H1 (cell line): ENCODE measurements at regions not wholly inside any gene's neighbourhood (a gene's known extent, or its start where the extent isn't known, plus 50 kb on each side); places are given as distances from the start of the nearest gene placed in this dataset.

ENCODE experiments used
- CTCF ChIA-PET: fragments of 300-600 bp; sonication (Branson Sonifier 250); formaldehyde crosslinking; loops from one replicate; lab custom pipeline; 2021; ENCODE audit not compliant: partially characterized antibody; lab: Charles Lee
- POLR2A ChIA-PET: fragments of 300-600 bp; sonication (Branson Sonifier 250); formaldehyde crosslinking; loops from one replicate; lab custom pipeline; 2021; ENCODE audit warnings: inconsistent platforms; ENCODE audit not compliant: partially characterized antibody; lab: Charles Lee
- DNase-seq, 2 experiments: peaks; one replicate each; pipeline versions ENCODE4 v3.0.0 to v3.0.0-alpha.2; 2010 to 2022; ENCODE audit warnings: low spot score in 2 of 2, low read depth in 1 of 2, mixed read lengths in 1 of 2
- FAIRE-seq: peaks from 2 replicates; lab custom pipeline; 2011; peaks lifted over from hg19 to GRCh38; lab: Jason Lieb, UNC
- H2AFZ ChIP-seq: 2 replicates; pipeline ENCODE4 v1.8.1; 2012; ENCODE audit warnings: low read length, inconsistent platforms
- H2AK5ac ChIP-seq: 2 replicates; pipeline ENCODE4 v1.6.1; 2013; ENCODE audit warnings: low read depth, low read length
- H2BK120ac ChIP-seq: replicated peaks from 2 replicates; pipeline ENCODE3; 2013; ENCODE audit warnings: low read depth, low read length, inconsistent platforms
- H2BK12ac ChIP-seq: 2 replicates; pipeline ENCODE4 v1.6.1; 2013; ENCODE audit warnings: low read depth, low read length
- H2BK15ac ChIP-seq: 2 replicates; pipeline ENCODE4 v1.6.1; 2013; ENCODE audit warnings: low read length
- H2BK20ac ChIP-seq: 2 replicates; pipeline ENCODE4 v1.6.1; 2013; ENCODE audit warnings: low read length
- H2BK5ac ChIP-seq: 2 replicates; pipeline ENCODE4 v1.6.1; 2013; ENCODE audit warnings: low read depth, low read length
- H3K14ac ChIP-seq: 2 replicates; pipeline ENCODE4 v1.6.1; 2013; ENCODE audit warnings: inconsistent platforms; ENCODE audit not compliant: insufficient read length
- H3K18ac ChIP-seq: 2 replicates; pipeline ENCODE4 v1.6.1; 2013; ENCODE audit warnings: low read length; ENCODE audit errors: extremely low read depth
- H3K23ac ChIP-seq: 2 replicates; pipeline ENCODE4 v1.6.1; 2013; ENCODE audit warnings: inconsistent platforms; ENCODE audit not compliant: insufficient read length
- H3K23me2 ChIP-seq: 2 replicates; pipeline ENCODE4 v1.6.1; 2013; ENCODE audit warnings: low read depth, low read length
- H3K27ac ChIP-seq: 2 replicates; pipeline ENCODE4 v1.6.1; 2011; ENCODE audit warnings: low read depth, low read length, inconsistent platforms
- H3K27me3 ChIP-seq, 4 experiments: replicated peaks in 1 of 4; 1 replicate in 1 of 4; 2 replicates in 3 of 4; pipeline versions ENCODE4 v1.6.1 to v1.8.1; 2011 to 2013; ENCODE audit warnings: low read length in 3 of 4, mild to moderate bottlenecking in 3 of 4, inconsistent platforms in 2 of 4, mixed read lengths in 2 of 4, moderate library complexity in 1 of 4; ENCODE audit not compliant: control insufficient read depth in 3 of 4, insufficient read depth in 3 of 4; ENCODE audit errors: extremely low read depth in 1 of 4
- H3K36me3 ChIP-seq, 4 experiments: 2 replicates each; pipeline versions ENCODE4 v1.6.1 to v1.8.1; 2011 to 2013; ENCODE audit warnings: mild to moderate bottlenecking in 4 of 4, low read length in 3 of 4, moderate library complexity in 2 of 4, control low read depth in 1 of 4, inconsistent platforms in 1 of 4; ENCODE audit not compliant: insufficient read depth in 4 of 4, control insufficient read depth in 2 of 4
- H3K4ac ChIP-seq: replicated peaks from 2 replicates; pipeline ENCODE3; 2013; ENCODE audit warnings: low read length, low read depth, mixed read lengths, inconsistent platforms; ENCODE audit not compliant: insufficient read length
- H3K4me1 ChIP-seq, 4 experiments: replicated peaks in 1 of 4; 1 replicate in 1 of 4; 2 replicates in 3 of 4; pipeline versions ENCODE4 v1.6.1 to v1.8.1; 2011 to 2013; ENCODE audit warnings: low read length in 3 of 4, inconsistent platforms in 2 of 4, mixed read lengths in 1 of 4; ENCODE audit not compliant: insufficient read depth in 4 of 4, control insufficient read depth in 3 of 4
- H3K4me2 ChIP-seq, 2 experiments: 2 replicates each; pipeline versions ENCODE4 v1.6.1 to v1.8.1; 2011 to 2013; ENCODE audit warnings: low read depth in 2 of 2, low read length in 2 of 2, control low read depth in 1 of 2, inconsistent platforms in 1 of 2, mild to moderate bottlenecking in 1 of 2; ENCODE audit not compliant: insufficient read depth in 1 of 2
- H3K4me3 ChIP-seq, 4 experiments: fragments of 200-600, 300-600 bp in 1 of 4; sonication (generic), shearing (Covaris generic), sonication (Bioruptor Twin) in 1 of 4; 2 replicates each; pipeline versions ENCODE4 v1.5.1 to v1.8.1; 2011 to 2016; ENCODE audit warnings: low read length in 4 of 4, low read depth in 3 of 4, control low read depth in 2 of 4, inconsistent platforms in 2 of 4, mild to moderate bottlenecking in 2 of 4, mixed read lengths in 1 of 4, moderate library complexity in 1 of 4; ENCODE audit not compliant: insufficient read depth in 2 of 4; ENCODE audit errors: extremely low read depth in 1 of 4
- H3K56ac ChIP-seq: replicated peaks from 2 replicates; pipeline ENCODE3; 2013; ENCODE audit warnings: low read depth, mild to moderate bottlenecking, mixed read lengths, low read length, inconsistent platforms; ENCODE audit not compliant: insufficient read length
- H3K79me1 ChIP-seq: 2 replicates; pipeline ENCODE4 v1.6.1; 2013; ENCODE audit warnings: low read depth, low read length, control low read depth
- H3K79me2 ChIP-seq, 2 experiments: 2 replicates each; pipeline versions ENCODE4 v1.6.1 to v1.8.1; 2012 to 2013; ENCODE audit warnings: low read length in 2 of 2, mild to moderate bottlenecking in 2 of 2, inconsistent platforms in 1 of 2; ENCODE audit not compliant: insufficient read depth in 2 of 2, control insufficient read depth in 1 of 2
- H3K9ac ChIP-seq, 4 experiments: replicated peaks in 1 of 4; 1 replicate in 1 of 4; 2 replicates in 3 of 4; pipeline versions ENCODE4 v1.6.1 to v1.8.1; 2011 to 2013; ENCODE audit warnings: low read depth in 3 of 4, low read length in 3 of 4, control low read depth in 2 of 4, mild to moderate bottlenecking in 2 of 4, moderate library complexity in 2 of 4, inconsistent platforms in 1 of 4; ENCODE audit errors: extremely low read depth in 1 of 4
- H3K9me3 ChIP-seq, 2 experiments: 2 replicates each; pipeline versions ENCODE4 v1.6.1 to v1.8.1; 2012 to 2013; ENCODE audit warnings: mild to moderate bottlenecking in 2 of 2, moderate library complexity in 2 of 2, control low read depth in 1 of 2, inconsistent platforms in 1 of 2, low read depth in 1 of 2, low read length in 1 of 2, mixed read lengths in 1 of 2; ENCODE audit not compliant: insufficient read depth in 2 of 2
- H4K20me1 ChIP-seq, 2 experiments: replicated peaks in 1 of 2; 2 replicates each; pipeline versions ENCODE3 to v1.8.1; 2011 to 2013; ENCODE audit warnings: inconsistent platforms in 2 of 2, low read length in 2 of 2, mild to moderate bottlenecking in 1 of 2; ENCODE audit not compliant: insufficient read depth in 2 of 2, control insufficient read depth in 1 of 2
- H4K5ac ChIP-seq: 2 replicates; pipeline ENCODE4 v1.6.1; 2013; ENCODE audit warnings: low read length, low read depth, mixed read lengths, inconsistent platforms; ENCODE audit not compliant: insufficient read length
- H4K8ac ChIP-seq: 2 replicates; pipeline ENCODE4 v1.8.0; 2013; ENCODE audit warnings: mild to moderate bottlenecking, moderate library complexity, low read length, inconsistent platforms; ENCODE audit not compliant: insufficient read depth; ENCODE audit errors: extremely low read depth
- H4K91ac ChIP-seq: replicated peaks from 2 replicates; pipeline ENCODE3; 2013; ENCODE audit warnings: low read length, mixed read lengths, inconsistent platforms; ENCODE audit not compliant: insufficient read length
- GABPA ChIP-seq: IDR thresholded peaks from 2 replicates; pipeline ENCODE4 v1.6.1; 2011; ENCODE audit warnings: mild to moderate bottlenecking, low read length, moderate library complexity, borderline replicate concordance; ENCODE audit not compliant: insufficient read depth
- RFX5 ChIP-seq: IDR thresholded peaks from 2 replicates; pipeline ENCODE4 v1.6.1; 2011; ENCODE audit warnings: low read depth, low read length, improper control_type of control experiment, borderline replicate concordance
- RNF2 ChIP-seq: fragments of 200-900, 300-1000 bp; sonication (generic); IDR thresholded peaks from 2 replicates; pipeline ENCODE4 v1.7.1; 2016; ENCODE audit warnings: borderline replicate concordance, low read depth, mild to moderate bottlenecking, antibody characterized with exemption, low read length; ENCODE audit not compliant: poor library complexity, severe bottlenecking; ENCODE audit errors: missing control alignments
- SP4 ChIP-seq: IDR thresholded peaks from 2 replicates; pipeline ENCODE4 v1.6.1; 2012; ENCODE audit warnings: low read length, inconsistent platforms
- WGBS, 2 experiments: shearing (Covaris generic) in 1 of 2; methylation state at CpG; one replicate each; pipeline versions ENCODE4 v1.1.6 to v1.1.7; 2013 to 2015; ENCODE audit warnings: low lambda C conversion rate in 2 of 2, mixed read lengths in 2 of 2, inconsistent platforms in 1 of 2, low coverage in 1 of 2, missing lambda C conversion rate in 1 of 2; ENCODE audit not compliant: insufficient replicate concordance in 2 of 2, insufficient coverage in 1 of 2, insufficient read length in 1 of 2; ENCODE audit errors: extremely low coverage in 1 of 2, missing lambda C conversion rate in 1 of 2; 5-methylcytosine and 5-hydroxymethylcytosine counted together

- Histone ChIP-seq H3K23ac (no peak overlapping the region), H4K8ac (no peak overlapping the region), H3K14ac (no peak overlapping the region), H2BK12ac (no peak overlapping the region), H2BK120ac (no peak overlapping the region), H3K36me3 (no peaks in the 10 kb centered on the region), H2BK15ac (no peak overlapping the region), H3K79me1 (no peaks in the 10 kb centered on the region), H3K79me2 (no peaks in the 10 kb centered on the region), H3K4me1 (no peaks in the 10 kb centered on the region; a peak in 1 of 7 replicates), H3K4me3 (no peak overlapping the region), H4K5ac (no peak overlapping the region), H2BK20ac (no peak overlapping the region), H2AFZ (no peak overlapping the region), H4K20me1 (no peaks in the 10 kb centered on the region), H3K9me3 (no peaks in the 10 kb centered on the region), H3K27ac (no peak overlapping the region), H3K23me2 (no peaks in the 10 kb centered on the region), H3K27me3 (no peaks in the 10 kb centered on the region), H3K4ac (no peak overlapping the region), H4K91ac (no peak overlapping the region), H3K18ac (no peak overlapping the region), H3K56ac (no peak overlapping the region), H2AK5ac (no peak overlapping the region), H3K4me2 (no peak overlapping the region), H3K9ac (no peak overlapping the region), H2BK5ac (no peak overlapping the region)
- DNase-seq, result no peak
- POLR2A ChIA-PET, result no interaction called here
- FAIRE-seq, result no peak
- WGBS, 2 experiments, result 95% methylated on average over 7 of the region's 7 CpGs; no CpG with 5 or more reads in 1 of the 2 experiments
- CTCF ChIA-PET, result no interaction called here
- no peak for TF ChIP-seq SP4
- TF ChIP-seq RFX5, result no peak
- TF ChIP-seq GABPA, result no peak
- TF ChIP-seq RNF2, result no peak
Measured at GRCh38 chr10:9214618-9215017, 1160.1 kb downstream of the GATA3 start.
